GM23338 (cell line): ENCODE measurements at regions not wholly inside any gene's neighbourhood (a gene's known extent, or its start where the extent isn't known, plus 50 kb on each side); places are given as distances from the start of the nearest gene placed in this dataset.

Experiments used
- ATAC-seq: fragments of 200-7000 bp; cut with Tn5 transposase; 3 replicates; pipeline ENCODE4 v1.9.1; 2020
- DNase-seq: peaks from one replicate; pipeline ENCODE4 v3.0.0-alpha.2; 2015; ENCODE audit warnings: low spot score
- H2AFZ ChIP-seq: fragments of 200-600 bp; sonication (generic); 2 replicates; pipeline ENCODE4 v1.8.0; 2016; ENCODE audit warnings: antibody characterized with exemption, mild to moderate bottlenecking, moderate library complexity
- H3F3A ChIP-seq: fragments of 200-600 bp; sonication (generic); replicated peaks from 2 replicates; pipeline ENCODE4 v1.8.0; 2017; ENCODE audit warnings: antibody characterized with exemption, mixed run types, low read depth
- H3K27ac ChIP-seq: fragments of 200-600 bp; sonication (generic); 2 replicates; pipeline ENCODE4 v1.6.1; 2016; ENCODE audit warnings: low read depth
- H3K27me3 ChIP-seq: fragments of 200-600 bp; sonication (generic); 2 replicates; pipeline ENCODE4 v1.8.0; 2016; ENCODE audit warnings: mild to moderate bottlenecking, mixed run types, moderate library complexity; ENCODE audit not compliant: insufficient read depth
- H3K36me3 ChIP-seq: fragments of 200-600 bp; sonication (generic); 2 replicates; pipeline ENCODE4 v1.8.0; 2016; ENCODE audit warnings: mild to moderate bottlenecking; ENCODE audit not compliant: insufficient read depth
- H3K4me1 ChIP-seq: fragments of 200-600 bp; sonication (generic); 2 replicates; pipeline ENCODE4 v1.8.0; 2016; ENCODE audit warnings: mild to moderate bottlenecking, moderate library complexity; ENCODE audit not compliant: insufficient read depth
- H3K4me2 ChIP-seq: fragments of 200-600 bp; sonication (generic); 2 replicates; pipeline ENCODE4 v1.7.1; 2017; ENCODE audit warnings: mixed run types
- H3K4me3 ChIP-seq: fragments of 200-600 bp; sonication (generic); 2 replicates; pipeline ENCODE4 v1.6.1; 2016; ENCODE audit warnings: mixed run types
- H3K79me2 ChIP-seq: fragments of 200-600 bp; sonication (generic); replicated peaks from 2 replicates; pipeline ENCODE4 v1.8.0; 2017; ENCODE audit warnings: mild to moderate bottlenecking; ENCODE audit not compliant: insufficient read depth
- H3K9me2 ChIP-seq: fragments of 200-600 bp; sonication (generic); 2 replicates; pipeline ENCODE4 v1.8.0; 2017; ENCODE audit not compliant: insufficient read depth
- H4K20me1 ChIP-seq: fragments of 200-600 bp; sonication (generic); replicated peaks from 2 replicates; pipeline ENCODE4 v1.8.0; 2017; ENCODE audit warnings: mild to moderate bottlenecking; ENCODE audit not compliant: insufficient read depth
- H3K27ac Mint-ChIP-seq: 2 replicates; pipeline ENCODE4 v1.8.0; 2020; ENCODE audit warnings: inconsistent platforms, mild to moderate bottlenecking, moderate library complexity, mixed read lengths
- H3K27me3 Mint-ChIP-seq: 3 replicates; pipeline ENCODE4 v1.8.0; 2022; ENCODE audit warnings: low read depth, mild to moderate bottlenecking, moderate library complexity, mixed read lengths, inconsistent platforms; ENCODE audit not compliant: insufficient read depth, poor library complexity
- H3K36me3 Mint-ChIP-seq: 3 replicates; pipeline ENCODE4 v1.8.0; 2021; ENCODE audit warnings: low read depth, mild to moderate bottlenecking, inconsistent platforms, moderate library complexity, mixed read lengths
- H3K4me1 Mint-ChIP-seq: 3 replicates; pipeline ENCODE4 v1.8.0; 2020; ENCODE audit warnings: mild to moderate bottlenecking, inconsistent platforms, mixed read lengths
- H3K4me3 Mint-ChIP-seq: 3 replicates; pipeline ENCODE4 v1.8.0; 2021; ENCODE audit warnings: moderate library complexity, mild to moderate bottlenecking, inconsistent platforms, mixed read lengths
- H3K9me3 Mint-ChIP-seq: 3 replicates; pipeline ENCODE4 v1.8.0; 2020; ENCODE audit warnings: moderate library complexity, mild to moderate bottlenecking, inconsistent platforms, mixed read lengths
- CTCF ChIP-seq, 2 experiments: fragments of 200-600 bp in 1 of 2; sonication (generic) in 1 of 2; conservative IDR thresholded peaks; 2 replicates each; pipeline versions ENCODE4 v1.5.1 to v1.6.1; 2016 to 2017; ENCODE audit warnings: antibody characterized with exemption in 2 of 2, low read depth in 2 of 2, mild to moderate bottlenecking in 2 of 2, moderate library complexity in 1 of 2
- ETS1 ChIP-seq: IDR thresholded peaks from 2 replicates; pipeline ENCODE4 v1.6.1; 2016; ENCODE audit warnings: antibody characterized with exemption
- NANOG ChIP-seq: IDR thresholded peaks from 2 replicates; pipeline ENCODE4 v1.6.1; 2016; ENCODE audit warnings: antibody characterized with exemption, borderline replicate concordance
- STAT1 ChIP-seq: IDR thresholded peaks from one replicate; pipeline ENCODE4 v1.6.1; 2016; ENCODE audit warnings: antibody characterized with exemption; ENCODE audit not compliant: unreplicated experiment
- ZNF462 ChIP-seq: fragments of 250-450 bp; sonication (Bioruptor Pico); IDR thresholded peaks from 2 replicates; pipeline ENCODE4 v1.5.0; 2020; ENCODE audit warnings: mild to moderate bottlenecking, moderate library complexity

- H3K79me2 ChIP-seq, result no peaks in the 10 kb centered on the region
- peaks cover 14% of the 10 kb centered on the region for H3K4me1 ChIP-seq
- no peak overlapping the region for H3K27ac ChIP-seq
- Mint-ChIP-seq H3K9me3 (peaks cover 2% of the 10 kb centered on the region; the same call in 1 of the 3 replicates), H3K27me3 (peaks cover 4% of the 10 kb centered on the region), H3K36me3 (no peaks in the 10 kb centered on the region), H3K4me1 (peaks cover 12% of the 10 kb centered on the region), H3K27ac (no peak overlapping the region), H3K4me3 (no peak overlapping the region)
- no peaks in the 10 kb centered on the region for H3K36me3 ChIP-seq
- ATAC-seq (no peak), DNase-seq (no peak)
- TF ChIP-seq ETS1 (no peak), CTCF (conservative IDR thresholded peaks at IDR 0.05; ENCODE audit: low read depth in 2 of 2) (peak in 1 of 2 experiments; percentile 28; a peak in 1 of 4 replicates)
- no peaks in the 10 kb centered on the region for H4K20me1 ChIP-seq
- no peaks in the 10 kb centered on the region for H3K27me3 ChIP-seq
- H3F3A ChIP-seq, result no peaks in the 10 kb centered on the region
- no peak overlapping the region for H3K4me3 ChIP-seq
- no peaks in the 10 kb centered on the region for H3K9me2 ChIP-seq
- no peak overlapping the region for H2AFZ ChIP-seq
- H3K4me2 ChIP-seq, result no peak overlapping the region
These were observed 542.2 kb upstream of the TBL1XR1 start for GRCh38 chr3:177739461-177739860.

- H3K79me2 ChIP-seq, result no peaks in the 10 kb centered on the region
- Mint-ChIP-seq H3K27me3 (peaks cover 4% of the 10 kb centered on the region), H3K4me1 (peaks cover 12% of the 10 kb centered on the region), H3K36me3 (no peaks in the 10 kb centered on the region), H3K9me3 (peaks cover 2% of the 10 kb centered on the region; the same call in 1 of the 3 replicates), H3K4me3 (no peak overlapping the region), H3K27ac (peak overlapping the region; percentile 16; the same call in 1 of the 2 replicates)
- H3K4me3 ChIP-seq, result no peak overlapping the region
- H3K9me2 ChIP-seq, result no peaks in the 10 kb centered on the region
- H3F3A ChIP-seq, result no peaks in the 10 kb centered on the region
- TF ChIP-seq ZNF462 (CRISPR knock-in tag) (no peak), NANOG (no peak), STAT1 (no peak)
- peaks cover 14% of the 10 kb centered on the region for H3K4me1 ChIP-seq
- DNase-seq, result peak; percentile 9
- no peak overlapping the region; the same call in 1 of the 2 replicates for H3K4me2 ChIP-seq
- peak overlapping the region; percentile 66; the same call in 1 of the 2 replicates for H2AFZ ChIP-seq
- no peaks in the 10 kb centered on the region for H3K27me3 ChIP-seq
- no peaks in the 10 kb centered on the region for H4K20me1 ChIP-seq
- no peak for ATAC-seq
- H3K36me3 ChIP-seq, result no peaks in the 10 kb centered on the region
- H3K27ac ChIP-seq, result no peak overlapping the region
These were observed 543.0 kb upstream of the TBL1XR1 start for GRCh38 chr3:177740254-177740653.
